GM23338 (cell line): ENCODE measurements at regions not wholly inside any gene's neighbourhood (a gene's known extent, or its start where the extent isn't known, plus 50 kb on each side); places are given as distances from the start of the nearest gene placed in this dataset.

Experiments
- CREB1 ChIP-seq: fragments of 250-450 bp; sonication (Bioruptor Pico); IDR thresholded peaks from 2 replicates; pipeline ENCODE4 v1.5.0; 2020; ENCODE audit warnings: low read depth, mild to moderate bottlenecking, moderate library complexity
- EZH2 ChIP-seq: fragments of 200-600 bp; sonication (generic); IDR thresholded peaks from one replicate; pipeline ENCODE4 v1.8.0; 2017; ENCODE audit warnings: antibody characterized with exemption, mild to moderate bottlenecking, low read depth; ENCODE audit not compliant: unreplicated experiment
- POLR2AphosphoS5 ChIP-seq: IDR thresholded peaks from 2 replicates; pipeline ENCODE4 v1.6.1; 2016; ENCODE audit warnings: antibody characterized with exemption, low read depth
- TF ChIP-seq, protein P1 (sequence below), 2 experiments: fragments of 200-600 bp in 1 of 2; sonication (generic) in 1 of 2; conservative IDR thresholded peaks; 2 replicates each; pipeline versions ENCODE4 v1.5.1 to v1.6.1; 2016 to 2017; ENCODE audit warnings: antibody characterized with exemption in 2 of 2, low read depth in 2 of 2, mild to moderate bottlenecking in 2 of 2, moderate library complexity in 1 of 2
- TF ChIP-seq, protein P2 (sequence below): IDR thresholded peaks from one replicate; pipeline ENCODE4 v1.6.1; 2018; ENCODE audit warnings: antibody characterized with exemption; ENCODE audit not compliant: unreplicated experiment

DNA sequence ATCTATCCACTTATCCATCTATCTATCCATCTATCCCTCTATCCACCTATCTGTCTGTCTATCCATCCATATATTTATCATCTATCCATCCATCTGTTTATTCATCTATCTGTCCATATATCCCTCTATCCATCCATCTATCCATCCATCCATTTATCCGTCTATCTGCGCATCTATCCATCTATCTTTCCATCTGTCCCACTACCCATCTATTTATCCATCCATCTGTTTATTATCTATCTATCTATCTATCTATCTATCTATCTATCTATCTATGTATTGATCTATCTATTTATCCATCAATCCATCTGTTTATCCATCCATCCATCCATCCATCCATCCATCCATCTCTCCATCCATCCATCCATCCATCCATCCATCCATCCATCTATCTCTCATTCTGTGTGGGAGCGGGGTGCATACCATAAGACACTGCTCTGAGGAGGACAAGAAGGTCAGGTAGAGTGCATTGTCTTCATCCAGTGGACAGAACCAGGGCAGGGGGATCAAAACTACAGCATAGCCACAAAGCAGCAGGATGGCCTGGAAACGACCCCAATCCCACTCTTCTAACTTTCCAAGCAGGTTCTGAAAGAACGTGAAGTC, 53.2 kb upstream of the ENPP6 start:
- TF ChIP-seq, protein P1, sequence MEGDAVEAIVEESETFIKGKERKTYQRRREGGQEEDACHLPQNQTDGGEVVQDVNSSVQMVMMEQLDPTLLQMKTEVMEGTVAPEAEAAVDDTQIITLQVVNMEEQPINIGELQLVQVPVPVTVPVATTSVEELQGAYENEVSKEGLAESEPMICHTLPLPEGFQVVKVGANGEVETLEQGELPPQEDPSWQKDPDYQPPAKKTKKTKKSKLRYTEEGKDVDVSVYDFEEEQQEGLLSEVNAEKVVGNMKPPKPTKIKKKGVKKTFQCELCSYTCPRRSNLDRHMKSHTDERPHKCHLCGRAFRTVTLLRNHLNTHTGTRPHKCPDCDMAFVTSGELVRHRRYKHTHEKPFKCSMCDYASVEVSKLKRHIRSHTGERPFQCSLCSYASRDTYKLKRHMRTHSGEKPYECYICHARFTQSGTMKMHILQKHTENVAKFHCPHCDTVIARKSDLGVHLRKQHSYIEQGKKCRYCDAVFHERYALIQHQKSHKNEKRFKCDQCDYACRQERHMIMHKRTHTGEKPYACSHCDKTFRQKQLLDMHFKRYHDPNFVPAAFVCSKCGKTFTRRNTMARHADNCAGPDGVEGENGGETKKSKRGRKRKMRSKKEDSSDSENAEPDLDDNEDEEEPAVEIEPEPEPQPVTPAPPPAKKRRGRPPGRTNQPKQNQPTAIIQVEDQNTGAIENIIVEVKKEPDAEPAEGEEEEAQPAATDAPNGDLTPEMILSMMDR (conservative IDR thresholded peaks at IDR 0.05; ENCODE audit: low read depth in 2 of 2), result no peak
- TF ChIP-seq CREB1 (CRISPR knock-in tag) (no peak), EZH2 (no peak), POLR2AphosphoS5 (no peak)
- TF ChIP-seq, protein P2, sequence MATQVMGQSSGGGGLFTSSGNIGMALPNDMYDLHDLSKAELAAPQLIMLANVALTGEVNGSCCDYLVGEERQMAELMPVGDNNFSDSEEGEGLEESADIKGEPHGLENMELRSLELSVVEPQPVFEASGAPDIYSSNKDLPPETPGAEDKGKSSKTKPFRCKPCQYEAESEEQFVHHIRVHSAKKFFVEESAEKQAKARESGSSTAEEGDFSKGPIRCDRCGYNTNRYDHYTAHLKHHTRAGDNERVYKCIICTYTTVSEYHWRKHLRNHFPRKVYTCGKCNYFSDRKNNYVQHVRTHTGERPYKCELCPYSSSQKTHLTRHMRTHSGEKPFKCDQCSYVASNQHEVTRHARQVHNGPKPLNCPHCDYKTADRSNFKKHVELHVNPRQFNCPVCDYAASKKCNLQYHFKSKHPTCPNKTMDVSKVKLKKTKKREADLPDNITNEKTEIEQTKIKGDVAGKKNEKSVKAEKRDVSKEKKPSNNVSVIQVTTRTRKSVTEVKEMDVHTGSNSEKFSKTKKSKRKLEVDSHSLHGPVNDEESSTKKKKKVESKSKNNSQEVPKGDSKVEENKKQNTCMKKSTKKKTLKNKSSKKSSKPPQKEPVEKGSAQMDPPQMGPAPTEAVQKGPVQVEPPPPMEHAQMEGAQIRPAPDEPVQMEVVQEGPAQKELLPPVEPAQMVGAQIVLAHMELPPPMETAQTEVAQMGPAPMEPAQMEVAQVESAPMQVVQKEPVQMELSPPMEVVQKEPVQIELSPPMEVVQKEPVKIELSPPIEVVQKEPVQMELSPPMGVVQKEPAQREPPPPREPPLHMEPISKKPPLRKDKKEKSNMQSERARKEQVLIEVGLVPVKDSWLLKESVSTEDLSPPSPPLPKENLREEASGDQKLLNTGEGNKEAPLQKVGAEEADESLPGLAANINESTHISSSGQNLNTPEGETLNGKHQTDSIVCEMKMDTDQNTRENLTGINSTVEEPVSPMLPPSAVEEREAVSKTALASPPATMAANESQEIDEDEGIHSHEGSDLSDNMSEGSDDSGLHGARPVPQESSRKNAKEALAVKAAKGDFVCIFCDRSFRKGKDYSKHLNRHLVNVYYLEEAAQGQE, result no peak
